ENCODE measurements at regions not wholly inside any gene's neighbourhood (a gene's known extent, or its start where the extent isn't known, plus 50 kb on each side); places are given as distances from the start of the nearest gene placed in this dataset.
A peak's percentile ranks its signal among the peaks of the same experiment; 100 is the strongest.

DNA sequence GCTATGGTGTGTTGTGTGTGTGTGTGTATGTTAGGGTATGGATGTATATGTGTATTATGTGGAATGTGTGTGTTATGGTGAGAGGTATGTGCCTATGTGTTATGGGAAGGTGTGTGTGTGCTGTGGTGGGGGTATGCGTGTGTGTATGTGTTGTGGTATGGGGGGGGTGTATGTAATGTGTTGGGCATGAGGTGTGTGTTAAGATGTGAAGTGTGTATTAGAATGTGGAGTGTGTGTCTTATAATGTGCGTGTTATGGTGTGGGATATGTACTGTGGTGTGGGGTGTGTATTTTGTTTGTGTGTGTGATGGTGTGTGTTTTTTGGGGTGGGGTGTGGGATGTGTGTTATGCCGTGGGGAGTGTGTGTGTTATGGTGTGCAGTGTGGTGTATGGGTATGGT lies 242.5 kb downstream of the RHOU start:
- H3K36me3 Mint-ChIP-seq = no peaks in the 10 kb centered on the region
- H3K4me3 Mint-ChIP-seq = no peak overlapping the region
- no peaks in the 10 kb centered on the region for H3K27me3 Mint-ChIP-seq
- H3K9me3 Mint-ChIP-seq = no peaks in the 10 kb centered on the region
- H3K4me1 Mint-ChIP-seq (ENCODE audit: unreplicated experiment) = peaks cover 52% of the 10 kb centered on the region
- DNase-seq (ENCODE audit: extremely low spot score, unreplicated experiment) = no peak
- H3K27ac Mint-ChIP-seq = no peak overlapping the region
- TF ChIP-seq, protein P1, sequence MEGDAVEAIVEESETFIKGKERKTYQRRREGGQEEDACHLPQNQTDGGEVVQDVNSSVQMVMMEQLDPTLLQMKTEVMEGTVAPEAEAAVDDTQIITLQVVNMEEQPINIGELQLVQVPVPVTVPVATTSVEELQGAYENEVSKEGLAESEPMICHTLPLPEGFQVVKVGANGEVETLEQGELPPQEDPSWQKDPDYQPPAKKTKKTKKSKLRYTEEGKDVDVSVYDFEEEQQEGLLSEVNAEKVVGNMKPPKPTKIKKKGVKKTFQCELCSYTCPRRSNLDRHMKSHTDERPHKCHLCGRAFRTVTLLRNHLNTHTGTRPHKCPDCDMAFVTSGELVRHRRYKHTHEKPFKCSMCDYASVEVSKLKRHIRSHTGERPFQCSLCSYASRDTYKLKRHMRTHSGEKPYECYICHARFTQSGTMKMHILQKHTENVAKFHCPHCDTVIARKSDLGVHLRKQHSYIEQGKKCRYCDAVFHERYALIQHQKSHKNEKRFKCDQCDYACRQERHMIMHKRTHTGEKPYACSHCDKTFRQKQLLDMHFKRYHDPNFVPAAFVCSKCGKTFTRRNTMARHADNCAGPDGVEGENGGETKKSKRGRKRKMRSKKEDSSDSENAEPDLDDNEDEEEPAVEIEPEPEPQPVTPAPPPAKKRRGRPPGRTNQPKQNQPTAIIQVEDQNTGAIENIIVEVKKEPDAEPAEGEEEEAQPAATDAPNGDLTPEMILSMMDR (conservative IDR thresholded peaks at IDR 0.05) = no peak

DNA sequence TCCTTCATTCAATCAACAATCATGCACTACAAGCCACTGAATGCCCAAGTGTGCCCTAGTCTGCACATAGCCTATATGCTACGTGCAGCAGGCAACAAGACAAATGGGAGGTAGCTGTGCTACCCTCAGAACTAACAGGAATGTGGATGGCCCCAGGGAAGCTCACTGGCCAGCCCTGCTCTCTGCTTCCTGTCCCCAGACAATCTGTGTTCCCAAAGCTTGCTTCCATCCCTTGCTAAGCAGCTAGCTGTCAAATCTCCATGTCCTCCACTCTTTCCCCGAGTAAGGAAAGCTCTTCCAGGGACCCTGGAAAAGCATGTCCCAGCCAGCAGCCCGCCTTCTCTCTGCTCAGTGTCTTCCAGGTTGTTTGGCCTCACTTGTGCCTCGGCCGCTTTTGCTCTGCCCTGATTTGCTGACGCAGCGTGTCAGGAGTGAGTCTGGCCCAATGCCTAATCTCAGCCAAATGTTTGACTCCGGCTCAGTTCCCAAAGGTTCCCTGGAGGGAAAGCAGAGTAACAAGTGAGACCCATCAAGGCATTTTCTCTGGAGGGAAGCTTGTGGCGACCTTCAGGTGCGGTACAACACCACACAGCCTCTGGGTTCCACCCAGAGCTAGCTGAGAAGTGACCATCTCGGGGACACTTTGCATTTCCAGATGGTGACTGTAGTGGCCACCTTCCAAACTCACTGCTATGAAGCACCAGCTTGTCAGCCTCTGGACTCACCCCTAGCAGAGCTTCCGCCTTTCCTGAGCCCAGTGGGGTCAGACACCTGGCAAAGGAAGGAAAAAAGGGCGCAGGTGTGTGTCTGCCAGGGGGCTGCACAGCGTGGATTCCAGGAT lies 243.4 kb downstream of the RHOU start:
- Mint-ChIP-seq H3K27ac (peak overlapping the region; percentile 44), H3K4me1 (ENCODE audit: unreplicated experiment) (peaks cover 57% of the 10 kb centered on the region), H3K36me3 (no peaks in the 10 kb centered on the region), H3K27me3 (no peaks in the 10 kb centered on the region), H3K4me3 (no peak overlapping the region), H3K9me3 (no peaks in the 10 kb centered on the region)
- TF ChIP-seq, protein P1 (conservative IDR thresholded peaks at IDR 0.05) = no peak
- peak; percentile 49 for DNase-seq (ENCODE audit: extremely low spot score, unreplicated experiment)

DNA sequence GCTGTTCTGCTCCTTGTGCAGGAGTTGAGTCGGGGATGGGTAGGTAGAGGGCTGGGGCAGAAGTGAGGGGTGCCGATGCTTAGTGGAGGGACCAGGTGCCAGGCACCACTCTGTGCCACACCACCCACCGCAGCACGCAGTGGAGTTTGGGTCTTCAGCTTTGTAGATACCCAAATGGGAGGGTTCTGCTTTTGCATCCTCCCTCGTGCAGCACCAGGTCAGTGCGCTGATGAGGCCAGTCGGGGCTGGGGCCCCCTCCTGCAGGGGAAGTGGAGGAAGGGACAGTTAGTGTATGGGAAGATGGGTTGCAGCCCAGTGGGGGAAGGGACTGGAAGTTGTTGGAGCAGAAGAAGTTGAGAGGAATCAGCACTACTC lies 244.0 kb downstream of the RHOU start:
- H3K4me3 Mint-ChIP-seq = no peak overlapping the region
- H3K9me3 Mint-ChIP-seq = no peaks in the 10 kb centered on the region
- DNase-seq (ENCODE audit: extremely low spot score, unreplicated experiment) = peak; percentile 61
- no peaks in the 10 kb centered on the region for H3K36me3 Mint-ChIP-seq
- peaks cover 55% of the 10 kb centered on the region for H3K4me1 Mint-ChIP-seq (ENCODE audit: unreplicated experiment)
- no peaks in the 10 kb centered on the region for H3K27me3 Mint-ChIP-seq
- H3K27ac Mint-ChIP-seq = no peak overlapping the region
- TF ChIP-seq, protein P1 (conservative IDR thresholded peaks at IDR 0.05) = no peak

DNA sequence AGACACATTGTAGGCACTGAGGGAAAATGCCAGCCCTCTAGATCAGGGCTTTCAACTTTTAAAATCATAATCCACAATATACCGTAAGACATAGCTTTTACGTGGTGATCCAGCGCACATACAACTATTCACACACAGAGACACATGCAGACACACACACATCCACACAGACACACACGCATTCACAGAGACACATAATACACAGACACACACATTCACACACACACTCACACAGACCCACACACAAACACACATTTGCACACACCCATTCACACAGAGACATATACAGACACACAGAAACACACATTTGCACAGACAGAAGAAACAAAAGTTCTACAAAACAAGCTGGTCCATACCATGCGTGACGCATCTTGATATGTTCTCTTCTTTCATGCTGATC lies 244.5 kb downstream of the RHOU start:
- Mint-ChIP-seq H3K27me3 (no peaks in the 10 kb centered on the region), H3K36me3 (no peaks in the 10 kb centered on the region), H3K4me3 (no peak overlapping the region), H3K27ac (peak overlapping the region; percentile 2), H3K4me1 (ENCODE audit: unreplicated experiment) (peaks cover 54% of the 10 kb centered on the region), H3K9me3 (no peaks in the 10 kb centered on the region)
- no peak for DNase-seq (ENCODE audit: extremely low spot score, unreplicated experiment)
- TF ChIP-seq, protein P1 (conservative IDR thresholded peaks at IDR 0.05) = no peak

DNA sequence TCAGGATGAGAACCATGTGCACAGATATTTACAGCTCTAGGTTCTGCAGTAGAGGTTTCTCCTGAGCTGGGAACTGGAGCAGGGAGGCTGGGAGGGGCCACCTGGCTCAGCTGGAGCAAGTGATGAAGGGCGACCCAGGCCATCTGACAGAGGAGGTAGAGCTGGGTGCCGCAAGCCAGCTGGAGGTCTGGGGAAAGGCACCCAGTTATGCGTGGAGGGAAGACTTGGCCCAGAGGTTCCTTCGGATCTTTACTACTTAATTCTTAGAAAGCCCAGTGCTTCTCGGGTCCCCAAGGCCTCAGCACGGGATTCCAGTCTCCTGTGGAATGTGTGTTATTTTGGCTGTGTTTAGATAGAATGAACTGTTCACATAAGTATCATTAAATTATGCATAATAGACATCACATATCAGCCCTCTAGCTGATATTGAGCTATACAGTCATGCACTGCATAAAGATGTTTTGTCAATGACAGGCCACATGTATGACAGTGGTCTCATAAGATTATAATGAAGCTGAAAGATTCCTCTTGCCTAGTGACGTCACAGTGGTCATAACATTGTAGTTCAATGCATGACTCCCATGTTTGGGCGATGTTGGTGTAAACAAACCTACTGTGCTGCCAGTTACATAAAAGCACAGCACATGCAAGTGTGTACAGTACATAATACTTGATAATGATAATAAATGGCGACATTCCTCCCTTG lies 245.1 kb downstream of the RHOU start:
- Mint-ChIP-seq H3K27me3 (no peaks in the 10 kb centered on the region), H3K36me3 (no peaks in the 10 kb centered on the region), H3K4me3 (no peak overlapping the region), H3K27ac (peak overlapping the region; percentile 2), H3K9me3 (no peaks in the 10 kb centered on the region), H3K4me1 (ENCODE audit: unreplicated experiment) (peaks cover 51% of the 10 kb centered on the region)
- peak; percentile 36 for DNase-seq (ENCODE audit: extremely low spot score, unreplicated experiment)
- TF ChIP-seq, protein P1 (conservative IDR thresholded peaks at IDR 0.05) = no peak

Data from type B pancreatic cell (in vitro differentiated cells).